Karpas-422 (cell line): ENCODE measurements at regions not wholly inside any gene's neighbourhood (a gene's known extent, or its start where the extent isn't known, plus 50 kb on each side); places are given as distances from the start of the nearest gene placed in this dataset.

Source experiments
- DNase-seq: peaks from one replicate; pipeline ENCODE4 v3.0.0-alpha.2; 2015
- H2AFZ ChIP-seq: fragments of 200-600 bp; sonication (generic); 2 replicates; pipeline ENCODE4 v1.6.1; 2014; ENCODE audit warnings: antibody characterized with exemption, low read length, mixed read lengths
- H3K27ac ChIP-seq: fragments of 200-600 bp; sonication (generic); 2 replicates; pipeline ENCODE4 v1.5.1; 2014; ENCODE audit warnings: mild to moderate bottlenecking, low read length, moderate library complexity
- H3K27me3 ChIP-seq: fragments of 200-600 bp; sonication (generic); 2 replicates; pipeline ENCODE4 v1.6.1; 2014; ENCODE audit warnings: low read length, mixed read lengths
- H3K36me3 ChIP-seq: fragments of 200-600 bp; sonication (generic); 2 replicates; pipeline ENCODE4 v1.6.1; 2014; ENCODE audit warnings: low read length, mixed read lengths; ENCODE audit not compliant: insufficient read depth
- H3K4me1 ChIP-seq: fragments of 200-600 bp; sonication (generic); 2 replicates; pipeline ENCODE4 v1.6.1; 2014; ENCODE audit warnings: mild to moderate bottlenecking, low read length, mixed read lengths
- H3K4me2 ChIP-seq: fragments of 200-600 bp; sonication (generic); 2 replicates; pipeline ENCODE4 v1.6.1; 2014; ENCODE audit warnings: low read length, low read depth, mild to moderate bottlenecking; ENCODE audit not compliant: poor library complexity, severe bottlenecking
- H3K4me3 ChIP-seq: fragments of 200-600 bp; sonication (generic); 2 replicates; pipeline ENCODE4 v1.5.1; 2014; ENCODE audit warnings: mild to moderate bottlenecking, antibody characterized with exemption, low read length, mixed read lengths
- H3K79me2 ChIP-seq: fragments of 200-600 bp; sonication (generic); 2 replicates; pipeline ENCODE4 v1.6.1; 2014; ENCODE audit warnings: mild to moderate bottlenecking, low read length, mixed read lengths
- H3K9ac ChIP-seq: fragments of 200-600 bp; sonication (generic); 2 replicates; pipeline ENCODE4 v1.6.0; 2014; ENCODE audit warnings: low read length
- H3K9me2 ChIP-seq: fragments of 200-600 bp; sonication (generic), shearing (Covaris generic); replicated peaks from 2 replicates; pipeline ENCODE4 v1.6.0; 2014; ENCODE audit warnings: mild to moderate bottlenecking, low read length, moderate library complexity; ENCODE audit not compliant: insufficient read depth
- H3K9me3 ChIP-seq: fragments of 300-700, 200-600 bp; sonication (generic); 2 replicates; pipeline ENCODE4 v1.6.1; 2014; ENCODE audit warnings: low read length, mixed read lengths
- H4K20me1 ChIP-seq: fragments of 200-600 bp; sonication (generic); 2 replicates; pipeline ENCODE4 v1.6.1; 2014; ENCODE audit warnings: mild to moderate bottlenecking, antibody characterized with exemption, low read length, low read depth; ENCODE audit not compliant: insufficient read depth

DNA sequence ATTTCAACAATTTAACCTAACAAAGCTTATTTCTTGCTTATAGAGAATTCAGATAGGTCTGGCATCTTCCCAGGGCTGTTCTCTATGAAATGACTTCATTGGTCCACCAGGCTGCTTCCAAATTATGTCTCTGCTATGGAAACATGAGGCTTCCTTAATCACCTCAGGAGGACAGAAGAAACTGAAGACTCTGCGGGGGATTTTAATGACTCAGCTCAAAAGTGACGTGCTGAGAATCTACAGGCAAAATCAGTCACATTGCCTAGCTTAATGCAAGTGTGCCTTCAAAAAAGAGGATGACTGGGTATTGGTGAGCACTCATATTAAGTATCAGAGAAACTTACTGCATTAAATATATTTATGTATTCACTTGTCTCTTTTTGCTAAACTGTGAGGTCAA is 315.5 kb upstream of the RGMB start:
- H3K4me3 ChIP-seq = no peak overlapping the region
- no peaks in the 10 kb centered on the region for H3K79me2 ChIP-seq
- H3K9me3 ChIP-seq = no peaks in the 10 kb centered on the region
- H3K9ac ChIP-seq = no peak overlapping the region
- H3K9me2 ChIP-seq = no peaks in the 10 kb centered on the region
- no peak overlapping the region for H2AFZ ChIP-seq
- H4K20me1 ChIP-seq = no peaks in the 10 kb centered on the region
- no peak overlapping the region for H3K27ac ChIP-seq
- H3K27me3 ChIP-seq = no peaks in the 10 kb centered on the region
- DNase-seq = no peak
- H3K4me1 ChIP-seq = peaks cover 14% of the 10 kb centered on the region
- no peak overlapping the region for H3K4me2 ChIP-seq
- no peaks in the 10 kb centered on the region for H3K36me3 ChIP-seq

DNA sequence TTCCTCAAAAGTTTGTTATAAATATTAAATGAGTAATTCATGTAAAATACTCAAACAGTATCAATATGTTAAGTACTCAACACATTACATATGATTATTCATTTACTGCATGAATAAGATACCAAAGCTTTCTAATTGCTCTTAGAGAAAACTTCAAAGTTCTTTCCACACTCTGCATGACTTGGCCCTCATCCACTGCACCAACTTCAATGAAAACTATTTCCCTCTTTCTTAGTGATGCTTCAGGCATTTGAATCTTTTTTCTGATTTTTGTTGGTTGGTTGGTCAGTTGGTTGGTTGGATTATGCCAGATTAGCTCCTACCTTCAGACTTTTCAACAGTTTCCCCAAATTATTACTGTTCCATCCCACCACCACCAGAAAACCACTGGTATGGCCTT is 314.7 kb upstream of the RGMB start:
- Histone ChIP-seq H3K27me3 (no peaks in the 10 kb centered on the region), H4K20me1 (no peaks in the 10 kb centered on the region), H3K36me3 (no peaks in the 10 kb centered on the region), H3K79me2 (no peaks in the 10 kb centered on the region), H3K4me3 (no peak overlapping the region), H2AFZ (no peak overlapping the region), H3K9ac (no peak overlapping the region), H3K9me2 (no peaks in the 10 kb centered on the region), H3K27ac (no peak overlapping the region), H3K4me1 (peaks cover 12% of the 10 kb centered on the region), H3K4me2 (no peak overlapping the region), H3K9me3 (no peaks in the 10 kb centered on the region)
- no peak for DNase-seq

DNA sequence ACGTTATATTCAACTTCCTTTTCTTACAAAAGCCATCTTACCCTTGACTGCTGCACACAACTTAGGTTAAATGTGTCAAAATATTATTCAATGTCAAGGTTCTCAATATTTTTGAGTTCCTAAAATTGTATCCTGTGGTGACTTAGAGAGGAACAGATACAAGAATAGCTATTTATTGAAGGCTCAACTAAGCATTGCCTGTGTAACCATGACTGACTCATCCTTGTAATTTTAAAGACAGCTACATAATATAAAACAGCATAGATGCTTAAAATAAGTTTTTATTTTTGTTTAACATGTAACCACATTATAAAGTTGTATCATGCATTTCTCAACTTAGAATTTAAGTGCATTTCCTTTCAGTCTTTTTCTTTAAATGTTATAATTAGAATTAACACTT is 312.9 kb upstream of the RGMB start:
- H3K4me2 ChIP-seq = no peak overlapping the region
- H4K20me1 ChIP-seq = no peaks in the 10 kb centered on the region
- no peak overlapping the region for H3K4me3 ChIP-seq
- no peaks in the 10 kb centered on the region for H3K36me3 ChIP-seq
- H3K79me2 ChIP-seq = no peaks in the 10 kb centered on the region
- DNase-seq = no peak
- H3K27me3 ChIP-seq = no peaks in the 10 kb centered on the region
- H3K27ac ChIP-seq = no peak overlapping the region
- no peak overlapping the region for H2AFZ ChIP-seq
- H3K9me2 ChIP-seq = no peaks in the 10 kb centered on the region
- H3K9me3 ChIP-seq = no peaks in the 10 kb centered on the region
- peaks cover 13% of the 10 kb centered on the region for H3K4me1 ChIP-seq
- no peak overlapping the region for H3K9ac ChIP-seq

DNA sequence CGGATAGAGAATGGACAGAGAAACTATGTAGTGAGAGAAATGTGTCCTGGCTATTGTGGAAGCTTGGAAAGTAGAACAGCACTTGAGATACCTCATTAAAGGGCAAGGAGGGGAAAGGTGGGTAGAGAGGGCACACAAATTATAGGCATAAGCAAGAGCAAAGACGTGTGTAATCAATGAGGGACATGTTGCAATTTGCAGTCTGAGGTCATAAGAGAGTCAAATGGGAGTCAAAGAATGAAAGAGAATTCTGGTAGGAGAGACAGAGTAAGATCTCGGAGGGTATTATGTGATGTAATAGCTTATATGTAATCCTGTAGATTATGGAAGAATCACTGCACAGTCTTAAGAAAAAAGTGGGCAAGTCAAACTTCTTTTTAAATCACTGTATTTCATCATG is 312.0 kb upstream of the RGMB start:
- Histone ChIP-seq H3K9ac (no peak overlapping the region), H3K79me2 (no peaks in the 10 kb centered on the region), H4K20me1 (no peaks in the 10 kb centered on the region), H3K27me3 (no peaks in the 10 kb centered on the region), H3K4me2 (no peak overlapping the region), H3K4me1 (peaks cover 13% of the 10 kb centered on the region), H2AFZ (no peak overlapping the region), H3K9me2 (no peaks in the 10 kb centered on the region), H3K9me3 (no peaks in the 10 kb centered on the region), H3K36me3 (no peaks in the 10 kb centered on the region), H3K4me3 (no peak overlapping the region), H3K27ac (no peak overlapping the region)
- DNase-seq = no peak

DNA sequence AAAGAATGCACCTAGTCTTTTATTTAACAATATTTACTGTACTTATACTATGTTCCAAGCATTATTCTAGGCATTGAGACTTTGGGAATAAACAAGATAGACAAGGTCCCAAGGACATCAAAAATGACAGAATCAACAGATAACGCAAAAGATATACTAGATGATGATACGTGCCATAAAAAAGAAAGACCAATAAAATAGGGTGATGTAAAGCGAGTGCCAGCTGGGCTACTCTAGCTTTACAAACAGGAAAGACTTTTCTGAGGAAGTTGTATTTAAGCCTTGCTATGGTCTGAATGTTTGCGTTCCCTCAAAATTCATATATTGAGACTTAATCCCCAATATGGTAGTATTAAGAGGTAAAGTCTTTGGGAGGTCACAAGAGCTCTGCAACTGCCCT is 310.2 kb upstream of the RGMB start:
- Histone ChIP-seq H3K27ac (no peak overlapping the region), H2AFZ (no peak overlapping the region), H4K20me1 (no peaks in the 10 kb centered on the region), H3K4me3 (no peak overlapping the region), H3K79me2 (no peaks in the 10 kb centered on the region), H3K9me2 (no peaks in the 10 kb centered on the region), H3K9me3 (no peaks in the 10 kb centered on the region), H3K36me3 (no peaks in the 10 kb centered on the region), H3K4me1 (peaks cover 13% of the 10 kb centered on the region), H3K9ac (no peak overlapping the region), H3K27me3 (no peaks in the 10 kb centered on the region), H3K4me2 (no peak overlapping the region)
- no peak for DNase-seq

DNA sequence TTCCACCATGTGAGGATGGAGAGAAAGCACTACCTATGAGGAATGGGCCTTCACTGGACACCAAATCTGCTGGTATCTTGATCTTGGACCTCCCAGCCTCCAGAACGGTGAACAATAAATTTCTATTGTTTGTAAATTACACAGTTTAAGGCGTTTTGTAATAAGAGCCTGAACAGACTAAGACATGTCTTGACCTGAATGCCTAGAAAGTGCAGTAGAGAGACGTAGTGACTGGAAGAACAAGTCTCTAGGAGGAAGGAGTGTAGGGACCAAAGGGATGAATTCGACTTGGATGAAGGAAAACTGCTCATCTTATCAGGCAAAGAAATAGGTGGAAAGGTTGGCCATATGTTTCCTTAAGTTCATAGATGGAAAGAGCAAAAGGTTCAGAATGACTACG is 309.8 kb upstream of the RGMB start:
- Histone ChIP-seq H4K20me1 (no peaks in the 10 kb centered on the region), H3K9ac (no peak overlapping the region), H3K27ac (no peak overlapping the region), H3K4me1 (peaks cover 13% of the 10 kb centered on the region), H3K27me3 (no peaks in the 10 kb centered on the region), H3K4me3 (no peak overlapping the region), H3K79me2 (no peaks in the 10 kb centered on the region), H3K9me3 (no peaks in the 10 kb centered on the region), H3K36me3 (no peaks in the 10 kb centered on the region), H3K4me2 (no peak overlapping the region), H2AFZ (no peak overlapping the region), H3K9me2 (no peaks in the 10 kb centered on the region)
- DNase-seq = no peak

DNA sequence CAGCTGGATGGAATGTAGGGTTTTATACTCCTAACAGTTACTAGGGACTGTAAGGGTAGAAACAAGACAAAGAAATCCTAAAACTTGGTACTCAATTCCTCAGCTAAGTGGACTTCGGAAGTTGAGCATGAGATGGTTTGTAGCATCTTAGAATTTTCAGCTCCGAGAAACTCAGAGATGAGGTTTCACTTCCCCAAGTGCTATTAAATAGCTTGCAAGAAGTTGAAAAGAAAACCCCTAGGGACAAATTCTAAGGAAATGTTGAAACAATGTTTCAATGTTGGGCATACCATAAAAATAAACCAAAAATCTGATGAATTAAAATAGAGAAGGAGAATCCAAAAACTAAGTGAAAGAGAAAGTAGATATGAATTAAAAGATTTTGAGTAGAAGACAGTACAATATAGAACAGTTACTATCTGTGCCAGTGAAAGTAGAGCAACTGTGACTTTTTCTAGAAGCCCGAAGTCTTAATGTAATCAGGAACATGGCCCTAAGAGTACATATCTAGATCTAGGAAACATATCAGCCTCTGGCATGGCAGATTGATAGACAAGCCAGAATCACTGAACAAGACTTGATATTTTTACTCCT is 308.6 kb upstream of the RGMB start:
- H3K4me1 ChIP-seq = peaks cover 13% of the 10 kb centered on the region
- no peaks in the 10 kb centered on the region for H3K9me2 ChIP-seq
- no peaks in the 10 kb centered on the region for H4K20me1 ChIP-seq
- H3K4me2 ChIP-seq = peak overlapping the region; percentile 43
- no peak overlapping the region for H3K4me3 ChIP-seq
- no peaks in the 10 kb centered on the region for H3K79me2 ChIP-seq
- no peaks in the 10 kb centered on the region for H3K27me3 ChIP-seq
- no peak overlapping the region for H2AFZ ChIP-seq
- H3K9ac ChIP-seq = no peak overlapping the region
- H3K27ac ChIP-seq = no peak overlapping the region
- no peaks in the 10 kb centered on the region for H3K36me3 ChIP-seq
- H3K9me3 ChIP-seq = no peaks in the 10 kb centered on the region
- peak; percentile 86 for DNase-seq

DNA sequence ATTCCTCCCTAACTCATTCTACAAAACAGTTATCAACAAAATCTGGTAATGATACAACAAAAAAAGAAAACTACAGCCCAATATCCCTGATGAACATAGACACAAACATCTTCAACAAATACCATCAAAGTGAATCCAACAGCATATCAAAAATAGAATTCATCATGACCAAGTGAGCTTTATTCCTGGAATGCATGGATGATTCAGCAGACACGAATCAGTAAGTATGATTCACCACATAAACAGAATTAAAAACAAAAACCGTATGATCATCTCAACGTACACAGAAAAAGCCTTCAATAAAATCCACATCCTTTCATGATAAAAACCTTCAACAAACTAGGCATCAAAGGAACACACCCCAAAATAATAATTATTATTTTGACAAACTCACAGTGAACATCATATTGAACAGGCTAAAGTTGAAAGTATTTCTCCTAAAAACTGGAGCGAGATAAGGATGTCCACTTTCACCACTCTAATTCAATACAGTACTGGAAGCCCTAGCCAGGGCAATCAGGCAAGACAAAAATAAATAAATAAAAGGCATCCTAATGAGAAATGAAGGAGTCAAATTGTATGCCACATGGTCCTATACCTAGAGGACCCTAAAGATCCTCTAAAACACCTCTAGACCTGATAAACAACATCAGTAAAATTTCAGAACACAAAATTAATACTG is 305.1 kb upstream of the RGMB start:
- Histone ChIP-seq H3K9me3 (no peaks in the 10 kb centered on the region), H3K79me2 (no peaks in the 10 kb centered on the region), H3K27ac (no peak overlapping the region), H3K9ac (no peak overlapping the region), H3K4me3 (no peak overlapping the region), H3K36me3 (no peaks in the 10 kb centered on the region), H3K4me2 (no peak overlapping the region), H2AFZ (no peak overlapping the region), H3K4me1 (peaks cover 13% of the 10 kb centered on the region), H3K9me2 (no peaks in the 10 kb centered on the region), H4K20me1 (no peaks in the 10 kb centered on the region), H3K27me3 (no peaks in the 10 kb centered on the region)
- DNase-seq = no peak
